Endothelial cell of umbilical vein (primary cell): ENCODE measurements at regions not wholly inside any gene's neighbourhood (a gene's known extent, or its start where the extent isn't known, plus 50 kb on each side); places are given as distances from the start of the nearest gene placed in this dataset.
"Not testable (repeated sequence)": the region's sequence is repeated elsewhere in the genome, so short reads cannot be mapped to it uniquely, and the experiment has no call there.

ENCODE experiments used
- BruUV-seq: library from RNA; stranded (reverse); fragments of 400-500 nt; replicated peaks from 2 replicates; lab custom pipeline; 2021; lab: Mats Ljungman, UMichigan
- CTCF ChIA-PET: fragments of 300-600, 350-600 bp; sonication (Branson Sonifier 250); formaldehyde crosslinking; loops from one replicate; lab custom pipeline; 2021; ENCODE audit warnings: antibody characterized with exemption, inconsistent platforms; lab: Charles Lee
- POLR2A ChIA-PET: fragments of 300-600, 350-600 bp; sonication (Branson Sonifier 250); formaldehyde crosslinking; loops from one replicate; lab custom pipeline; 2021; ENCODE audit warnings: antibody characterized with exemption, inconsistent platforms; lab: Charles Lee
- DNase-seq: peaks from one replicate; pipeline ENCODE4 v3.0.0-alpha.2; 2011; ENCODE audit warnings: low read depth, low spot score
- FAIRE-seq: peaks from 2 replicates; lab custom pipeline; 2011; peaks lifted over from hg19 to GRCh38; lab: Jason Lieb, UNC
- H2AFZ ChIP-seq: 2 replicates; pipeline ENCODE4 v1.6.0; 2012; ENCODE audit warnings: low read depth, low read length, control low read depth, inconsistent platforms
- H3K27ac ChIP-seq: 2 replicates; pipeline ENCODE4 v1.5.1; 2011; ENCODE audit warnings: low read depth, mild to moderate bottlenecking, control low read depth, low read length, moderate library complexity; ENCODE audit not compliant: insufficient read depth
- H3K27me3 ChIP-seq, 2 experiments: 2 replicates each; pipeline versions ENCODE4 v1.6.0 to v1.6.1; 2011; ENCODE audit warnings: low read length in 2 of 2, mixed read lengths in 1 of 2; ENCODE audit not compliant: control insufficient read depth in 2 of 2, insufficient read depth in 2 of 2
- H3K36me3 ChIP-seq, 2 experiments: 2 replicates in 1 of 2; 3 replicates in 1 of 2; pipeline ENCODE4 v1.5.1; 2011; ENCODE audit warnings: low read length in 2 of 2, mild to moderate bottlenecking in 1 of 2, moderate library complexity in 1 of 2; ENCODE audit not compliant: control insufficient read depth in 2 of 2, insufficient read depth in 2 of 2; ENCODE audit errors: extremely low read depth in 1 of 2
- H3K4me1 ChIP-seq: 3 replicates; pipeline ENCODE4 v1.5.1; 2011; ENCODE audit warnings: mild to moderate bottlenecking, low read length; ENCODE audit not compliant: control insufficient read depth, insufficient read depth; ENCODE audit errors: extremely low read depth
- H3K4me2 ChIP-seq: 2 replicates; pipeline ENCODE4 v1.6.1; 2011; ENCODE audit warnings: low read length, control low read depth, mixed read lengths; ENCODE audit not compliant: insufficient read depth
- H3K4me3 ChIP-seq, 3 experiments: fragments of 200-600 bp in 1 of 3; sonication (generic), shearing (Covaris generic) in 1 of 3; replicated peaks in 1 of 3; 2 replicates each; pipeline ENCODE4 v1.5.1; 2011 to 2016; ENCODE audit warnings: control low read depth in 3 of 3, low read length in 3 of 3, mild to moderate bottlenecking in 2 of 3, inconsistent platforms in 1 of 3, low read depth in 1 of 3, moderate library complexity in 1 of 3; ENCODE audit not compliant: insufficient read depth in 1 of 3
- H3K79me2 ChIP-seq: 2 replicates; pipeline ENCODE4 v1.6.0; 2012; ENCODE audit warnings: low read length, inconsistent platforms; ENCODE audit not compliant: control insufficient read depth, insufficient read depth
- H3K9ac ChIP-seq: replicated peaks from 2 replicates; pipeline ENCODE3; 2011; ENCODE audit warnings: low read length, control low read depth; ENCODE audit not compliant: insufficient read depth; ENCODE audit errors: extremely low read depth
- H3K9me1 ChIP-seq: replicated peaks from 3 replicates; pipeline ENCODE4 v1.6.0; 2011; ENCODE audit warnings: mild to moderate bottlenecking, low read length; ENCODE audit not compliant: control insufficient read depth, insufficient read depth; ENCODE audit errors: extremely low read depth
- H3K9me3 ChIP-seq: replicated peaks from 2 replicates; pipeline ENCODE4 v1.5.1; 2012; ENCODE audit warnings: low read length, inconsistent platforms; ENCODE audit not compliant: control insufficient read depth, insufficient read depth
- H4K20me1 ChIP-seq: replicated peaks from 2 replicates; pipeline ENCODE3; 2011; ENCODE audit warnings: mild to moderate bottlenecking, low read length; ENCODE audit not compliant: control insufficient read depth, insufficient read depth; ENCODE audit errors: extremely low read depth
- CTCF ChIP-seq, 2 donors: IDR thresholded peaks; 1 replicate in 1 of 2; 2 replicates in 1 of 2; pipeline ENCODE4 v1.5.1; 2011; ENCODE audit warnings: low read length in 2 of 2, mild to moderate bottlenecking in 2 of 2, moderate library complexity in 2 of 2, control low read depth in 1 of 2, inconsistent platforms in 1 of 2, low read depth in 1 of 2; ENCODE audit not compliant: insufficient read depth in 1 of 2; ENCODE audit errors: extremely low read depth in 1 of 2
- EZH2 ChIP-seq: IDR thresholded peaks from 2 replicates; pipeline ENCODE4 v1.6.1; 2012; ENCODE audit warnings: borderline replicate concordance, low read depth, mild to moderate bottlenecking, moderate library complexity, low read length, inconsistent platforms; ENCODE audit not compliant: severe bottlenecking
- FOS ChIP-seq: IDR thresholded peaks from 2 replicates; pipeline ENCODE4 v1.6.1; 2011; ENCODE audit warnings: mild to moderate bottlenecking, low read length, moderate library complexity, borderline replicate concordance; ENCODE audit not compliant: insufficient read depth
- GATA2 ChIP-seq: IDR thresholded peaks from 2 replicates; pipeline ENCODE4 v1.7.0; 2011; ENCODE audit warnings: low read depth, mild to moderate bottlenecking, moderate library complexity, mixed read lengths, low read length; ENCODE audit not compliant: insufficient read length, insufficient read depth
- JUN ChIP-seq: IDR thresholded peaks from 2 replicates; pipeline ENCODE4 v1.6.1; 2011; ENCODE audit warnings: borderline replicate concordance, low read depth; ENCODE audit not compliant: insufficient read length, insufficient read depth
- MYC ChIP-seq: IDR thresholded peaks from one replicate; pipeline ENCODE4 v1.6.1; 2011; ENCODE audit warnings: mild to moderate bottlenecking, low read depth, low read length
- POLR2A ChIP-seq: IDR thresholded peaks from 2 replicates; pipeline ENCODE4 v1.6.1; 2012; ENCODE audit warnings: low read depth, mild to moderate bottlenecking, control low read depth, low read length
- POLR2AphosphoS5 ChIP-seq: IDR thresholded peaks from 2 replicates; pipeline ENCODE4 v1.6.1; 2012; ENCODE audit warnings: low read depth, mild to moderate bottlenecking, control low read depth, low read length, moderate library complexity; ENCODE audit not compliant: insufficient read depth
- dilution Hi-C: fragments of 300-500 bp; cut with MboI; formaldehyde crosslinking; loops from one replicate; pipeline ENCODE4 v1.15.0; 2019; ENCODE audit warnings: low sequenced_read_pairs; ENCODE audit not compliant: extremely low pct_ligation_motif_present
- intact Hi-C: fragments of 100-400 bp; cut with micrococcal nuclease; formaldehyde crosslinking; loops from one replicate; pipeline ENCODE4 v1.10.0; 2022
- TF ChIP-seq, protein P1 (sequence below): IDR thresholded peaks from 2 replicates; pipeline ENCODE4 v1.6.1; 2011; ENCODE audit not compliant: insufficient read depth, insufficient read length

DNA sequence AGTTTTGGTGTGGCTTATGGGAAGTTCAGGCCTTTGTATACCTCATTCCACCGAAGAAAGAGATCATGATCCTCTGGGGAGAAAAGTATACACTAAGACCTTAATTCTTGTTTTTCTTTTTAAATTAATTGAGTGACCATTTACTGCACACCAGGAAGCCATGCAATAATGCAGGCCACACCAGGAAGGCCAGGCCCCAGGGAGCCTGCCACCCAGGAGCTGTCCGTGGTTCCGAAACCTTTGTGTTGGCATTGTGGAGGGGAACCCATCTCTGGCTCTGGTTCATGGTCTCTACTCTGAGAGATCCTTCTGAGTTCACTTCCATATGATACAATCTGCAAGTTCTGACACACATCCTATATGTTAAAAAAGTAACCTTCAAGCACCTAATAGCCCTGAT lies 291.8 kb downstream of the MIAT start:
- POLR2A ChIA-PET = no interaction called here
- CTCF ChIA-PET = interaction anchor here (1.7 kb wide), 1 partner anchor 8 kb away, joined by 4 read pairs; no protein-coding TSS in a partner anchor
- Histone ChIP-seq H3K27me3 (peaks cover 14% of the 10 kb centered on the region in 2 experiments), H3K79me2 (no peaks in the 10 kb centered on the region), H4K20me1 (no peaks in the 10 kb centered on the region), H3K9me1 (no peaks in the 10 kb centered on the region), H3K9me3 (no peaks in the 10 kb centered on the region), H2AFZ (no peak overlapping the region), H3K36me3 (no peaks in the 10 kb centered on the region), H3K4me1 (no peaks in the 10 kb centered on the region), H3K9ac (no peak overlapping the region), H3K4me3 (no peak overlapping the region), H3K4me2 (no peak overlapping the region), H3K27ac (no peak overlapping the region)
- intact Hi-C loops = no loop called here
- TF ChIP-seq EZH2 (no peak), POLR2A (no peak), POLR2AphosphoS5 (no peak), MYC (no peak), GATA2 (no peak), FOS (no peak), CTCF (IDR thresholded peaks at IDR 0.05; ENCODE audit: extremely low read depth in 1 of 2, insufficient read depth in 1 of 2, low read depth in 1 of 2, low read length in 2 of 2) (no peak), JUN (no peak)
- TF ChIP-seq, protein P1, sequence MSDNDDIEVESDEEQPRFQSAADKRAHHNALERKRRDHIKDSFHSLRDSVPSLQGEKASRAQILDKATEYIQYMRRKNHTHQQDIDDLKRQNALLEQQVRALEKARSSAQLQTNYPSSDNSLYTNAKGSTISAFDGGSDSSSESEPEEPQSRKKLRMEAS = no peak
- BruUV-seq = no TSS peak
- FAIRE-seq (no peak), DNase-seq (no peak)
- dilution Hi-C loops = no loop called here

GRCh38 chr22:26951139-26951538 lies 293.8 kb downstream of the MIAT start:
- H3K9me1 ChIP-seq, dilution Hi-C loops, H3K4me3 ChIP-seq, BruUV-seq, H2AFZ ChIP-seq, H3K4me2 ChIP-seq, H3K79me2 ChIP-seq, CTCF ChIA-PET, H3K9me3 ChIP-seq, FAIRE-seq, H3K4me1 ChIP-seq, H3K9ac ChIP-seq, H4K20me1 ChIP-seq, H3K27ac ChIP-seq, POLR2A ChIA-PET, intact Hi-C loops, H3K36me3 ChIP-seq, DNase-seq: not testable (repeated sequence)
- peaks cover 14 to 24% of the 10 kb centered on the region in 2 experiments for H3K27me3 ChIP-seq
